ENCODE measurements at regions not wholly inside any gene's neighbourhood (a gene's known extent, or its start where the extent isn't known, plus 50 kb on each side); places are given as distances from the start of the nearest gene placed in this dataset.
A peak's percentile ranks its signal among the peaks of the same experiment; 100 is the strongest.

- Histone ChIP-seq H3K18ac (ENCODE audit: low read length) (no peak overlapping the region), H2BK5ac (ENCODE audit: low read length) (no peak overlapping the region)
Observed at GRCh38 chr16:86808863-86809444, 230.6 kb downstream of the FOXL1 start.

GRCh38 chr16:86809458-86809955 lies 231.2 kb downstream of the FOXL1 start:
- no peaks in the 10 kb centered on the region for H3K79me2 ChIP-seq (ENCODE audit: control insufficient read depth, insufficient read depth, low read length)
- WGBS (ENCODE audit: extremely low coverage, insufficient coverage, low lambda C conversion rate): no CpG with 5 or more reads among the region's 8 CpGs
- no peak overlapping the region for H2BK120ac ChIP-seq (ENCODE audit: low read depth, low read length)
- no peak overlapping the region for H3K4me3 ChIP-seq (ENCODE audit: low read length)
- no peak overlapping the region for H2BK5ac ChIP-seq (ENCODE audit: low read length)
- H3K56ac ChIP-seq (ENCODE audit: low read length): no peak overlapping the region
- no peak overlapping the region for H2BK15ac ChIP-seq (replicated peaks; ENCODE audit: low read depth)
- H3K4ac ChIP-seq (ENCODE audit: low read depth, low read length): no peak overlapping the region
- H3K4me2 ChIP-seq (ENCODE audit: low read length): no peak overlapping the region
- peak; percentile 36 for DNase-seq
- H3K79me1 ChIP-seq (ENCODE audit: low read length): no peaks in the 10 kb centered on the region
- no peak overlapping the region for H3K18ac ChIP-seq (ENCODE audit: low read length)
- H3K27ac ChIP-seq (ENCODE audit: low read depth, low read length): no peak overlapping the region
- H3K23ac ChIP-seq (ENCODE audit: low read length): no peak overlapping the region
- H4K5ac ChIP-seq (ENCODE audit: low read length): no peak overlapping the region
- H3K36me3 ChIP-seq (ENCODE audit: control insufficient read depth, insufficient read depth, low read length): no peaks in the 10 kb centered on the region
- peaks cover 3% of the 10 kb centered on the region for H3K4me1 ChIP-seq (ENCODE audit: control insufficient read depth, low read depth, low read length)
- H3K9ac ChIP-seq (ENCODE audit: low read length): no peak overlapping the region
- H2AK5ac ChIP-seq (ENCODE audit: low read length): no peak overlapping the region
- no peak overlapping the region for H4K8ac ChIP-seq (ENCODE audit: low read depth, low read length)
- H3K27me3 ChIP-seq (ENCODE audit: insufficient read depth, low read length, poor library complexity): peaks cover 6% of the 10 kb centered on the region

More at GRCh38 chr16:86808863-86809444, 230.6 kb downstream of the FOXL1 start:
- Histone ChIP-seq H3K56ac (ENCODE audit: low read length) (no peak overlapping the region), H2BK120ac (ENCODE audit: low read depth, low read length) (no peak overlapping the region), H3K27me3 (ENCODE audit: insufficient read depth, low read length, poor library complexity) (peaks cover 6% of the 10 kb centered on the region), H2BK15ac (replicated peaks; ENCODE audit: low read depth) (no peak overlapping the region), H3K4me1 (ENCODE audit: control insufficient read depth, low read depth, low read length) (peaks cover 3% of the 10 kb centered on the region), H3K4ac (ENCODE audit: low read depth, low read length) (no peak overlapping the region), H3K79me2 (ENCODE audit: control insufficient read depth, insufficient read depth, low read length) (no peaks in the 10 kb centered on the region), H4K8ac (ENCODE audit: low read depth, low read length) (no peak overlapping the region), H3K4me3 (ENCODE audit: low read length) (no peak overlapping the region), H3K9ac (ENCODE audit: low read length) (no peak overlapping the region), H3K23ac (ENCODE audit: low read length) (no peak overlapping the region), H3K79me1 (ENCODE audit: low read length) (no peaks in the 10 kb centered on the region), H3K27ac (ENCODE audit: low read depth, low read length) (no peak overlapping the region), H4K5ac (ENCODE audit: low read length) (no peak overlapping the region), H3K36me3 (ENCODE audit: control insufficient read depth, insufficient read depth, low read length) (no peaks in the 10 kb centered on the region), H2AK5ac (ENCODE audit: low read length) (no peak overlapping the region), H3K4me2 (ENCODE audit: low read length) (no peak overlapping the region)
- no CpG with 5 or more reads among the region's 18 CpGs for WGBS (ENCODE audit: extremely low coverage, insufficient coverage, low lambda C conversion rate)
- DNase-seq: no peak

GRCh38 chr16:86810062-86810461 lies 231.7 kb downstream of the FOXL1 start:
- H2AK5ac ChIP-seq (ENCODE audit: low read length): no peak overlapping the region
- no peak overlapping the region for H2BK5ac ChIP-seq (ENCODE audit: low read length)
- no peaks in the 10 kb centered on the region for H3K36me3 ChIP-seq (ENCODE audit: control insufficient read depth, insufficient read depth, low read length)
- H3K79me1 ChIP-seq (ENCODE audit: low read length): no peaks in the 10 kb centered on the region
- H4K8ac ChIP-seq (ENCODE audit: low read depth, low read length): no peak overlapping the region
- WGBS (ENCODE audit: extremely low coverage, insufficient coverage, low lambda C conversion rate): no CpG with 5 or more reads among the region's 2 CpGs
- H3K56ac ChIP-seq (ENCODE audit: low read length): no peak overlapping the region
- H3K27me3 ChIP-seq (ENCODE audit: insufficient read depth, low read length, poor library complexity): peaks cover 6% of the 10 kb centered on the region
- H3K4me3 ChIP-seq (ENCODE audit: low read length): no peak overlapping the region
- H3K79me2 ChIP-seq (ENCODE audit: control insufficient read depth, insufficient read depth, low read length): no peaks in the 10 kb centered on the region
- H2BK15ac ChIP-seq (replicated peaks; ENCODE audit: low read depth): no peak overlapping the region
- H3K4me2 ChIP-seq (ENCODE audit: low read length): no peak overlapping the region
- no peak overlapping the region for H3K4ac ChIP-seq (ENCODE audit: low read depth, low read length)
- no peak overlapping the region for H2BK120ac ChIP-seq (ENCODE audit: low read depth, low read length)
- H3K9ac ChIP-seq (ENCODE audit: low read length): no peak overlapping the region
- peaks cover 3% of the 10 kb centered on the region for H3K4me1 ChIP-seq (ENCODE audit: control insufficient read depth, low read depth, low read length)
- H4K5ac ChIP-seq (ENCODE audit: low read length): no peak overlapping the region
- no peak overlapping the region for H3K27ac ChIP-seq (ENCODE audit: low read depth, low read length)
- DNase-seq: no peak
- no peak overlapping the region for H3K23ac ChIP-seq (ENCODE audit: low read length)
- H3K18ac ChIP-seq (ENCODE audit: low read length): no peak overlapping the region

GRCh38 chr16:86812363-86812970 lies 234.1 kb downstream of the FOXL1 start:
- peaks cover 2% of the 10 kb centered on the region for H3K27me3 ChIP-seq (ENCODE audit: insufficient read depth, low read length, poor library complexity)
- H2BK15ac ChIP-seq (replicated peaks; ENCODE audit: low read depth): no peak overlapping the region
- no peak overlapping the region for H3K4me2 ChIP-seq (ENCODE audit: low read length)

GRCh38 chr16:86814256-86814655 lies 235.9 kb downstream of the FOXL1 start:
- Histone ChIP-seq H3K79me2 (ENCODE audit: control insufficient read depth, insufficient read depth, low read length) (no peaks in the 10 kb centered on the region), H4K5ac (ENCODE audit: low read length) (no peak overlapping the region), H2BK15ac (replicated peaks; ENCODE audit: low read depth) (no peak overlapping the region), H3K9ac (ENCODE audit: low read length) (no peak overlapping the region), H3K79me1 (ENCODE audit: low read length) (no peaks in the 10 kb centered on the region), H3K4ac (ENCODE audit: low read depth, low read length) (no peak overlapping the region), H2BK120ac (ENCODE audit: low read depth, low read length) (no peak overlapping the region), H3K4me1 (ENCODE audit: control insufficient read depth, low read depth, low read length) (no peaks in the 10 kb centered on the region), H3K4me3 (ENCODE audit: low read length) (no peak overlapping the region), H3K27me3 (ENCODE audit: insufficient read depth, low read length, poor library complexity) (no peaks in the 10 kb centered on the region), H3K56ac (ENCODE audit: low read length) (no peak overlapping the region), H4K8ac (ENCODE audit: low read depth, low read length) (no peak overlapping the region), H2BK5ac (ENCODE audit: low read length) (no peak overlapping the region), H3K36me3 (ENCODE audit: control insufficient read depth, insufficient read depth, low read length) (no peaks in the 10 kb centered on the region), H3K18ac (ENCODE audit: low read length) (no peak overlapping the region), H3K4me2 (ENCODE audit: low read length) (no peak overlapping the region), H3K27ac (ENCODE audit: low read depth, low read length) (no peak overlapping the region), H2AK5ac (ENCODE audit: low read length) (no peak overlapping the region), H3K23ac (ENCODE audit: low read length) (no peak overlapping the region)
- no peak for DNase-seq
- WGBS (ENCODE audit: extremely low coverage, insufficient coverage, low lambda C conversion rate): no CpG with 5 or more reads among the region's 7 CpGs

More at GRCh38 chr16:86812363-86812970, 234.1 kb downstream of the FOXL1 start:
- Histone ChIP-seq H3K4me1 (ENCODE audit: control insufficient read depth, low read depth, low read length) (peaks cover under 1% of the 10 kb centered on the region), H2BK120ac (ENCODE audit: low read depth, low read length) (no peak overlapping the region), H3K27ac (ENCODE audit: low read depth, low read length) (no peak overlapping the region), H3K4ac (ENCODE audit: low read depth, low read length) (no peak overlapping the region), H2AK5ac (ENCODE audit: low read length) (no peak overlapping the region), H4K5ac (ENCODE audit: low read length) (no peak overlapping the region), H2BK5ac (ENCODE audit: low read length) (no peak overlapping the region), H3K18ac (ENCODE audit: low read length) (no peak overlapping the region), H3K23ac (ENCODE audit: low read length) (no peak overlapping the region), H3K56ac (ENCODE audit: low read length) (no peak overlapping the region), H3K4me3 (ENCODE audit: low read length) (no peak overlapping the region), H3K36me3 (ENCODE audit: control insufficient read depth, insufficient read depth, low read length) (no peaks in the 10 kb centered on the region), H3K9ac (ENCODE audit: low read length) (no peak overlapping the region), H3K79me2 (ENCODE audit: control insufficient read depth, insufficient read depth, low read length) (no peaks in the 10 kb centered on the region), H4K8ac (ENCODE audit: low read depth, low read length) (no peak overlapping the region), H3K79me1 (ENCODE audit: low read length) (no peaks in the 10 kb centered on the region)
- DNase-seq: no peak
- WGBS (ENCODE audit: extremely low coverage, insufficient coverage, low lambda C conversion rate): no CpG with 5 or more reads among the region's 2 CpGs
